ENCODE measurements at regions not wholly inside any gene's neighbourhood (a gene's known extent, or its start where the extent isn't known, plus 50 kb on each side); places are given as distances from the start of the nearest gene placed in this dataset.
"Not testable (repeated sequence)": the region's sequence is repeated elsewhere in the genome, so short reads cannot be mapped to it uniquely, and the experiment has no call there.

GRCh38 chr3:68504201-68504600 lies 428.1 kb downstream of the TAFA4 start:
- H3K4me3 Mint-ChIP-seq = no peak overlapping the region
- H3K27me3 Mint-ChIP-seq (ENCODE audit: low read depth) = no peaks in the 10 kb centered on the region
- peaks cover 10% of the 10 kb centered on the region for H3K9me3 Mint-ChIP-seq
- H3K4me1 Mint-ChIP-seq (ENCODE audit: low read depth) = no peaks in the 10 kb centered on the region
- H3K36me3 Mint-ChIP-seq (ENCODE audit: insufficient read depth) = peaks cover 1% of the 10 kb centered on the region
- DNase-seq (no peak), ATAC-seq (no peak)

GRCh38 chr3:68485845-68486244 lies 446.5 kb downstream of the TAFA4 start:
- not testable (repeated sequence) for H3K9me3 Mint-ChIP-seq; H3K27me3 Mint-ChIP-seq (ENCODE audit: low read depth); H3K4me1 Mint-ChIP-seq (ENCODE audit: low read depth); H3K4me3 Mint-ChIP-seq; ATAC-seq; H3K36me3 Mint-ChIP-seq (ENCODE audit: insufficient read depth); DNase-seq

- Mint-ChIP-seq H3K4me1 (ENCODE audit: low read depth) (no peaks in the 10 kb centered on the region), H3K9me3 (no peaks in the 10 kb centered on the region), H3K27me3 (ENCODE audit: low read depth) (no peaks in the 10 kb centered on the region), H3K4me3 (no peak overlapping the region), H3K36me3 (ENCODE audit: insufficient read depth) (no peaks in the 10 kb centered on the region)
- DNase-seq (no peak), ATAC-seq (no peak)
Measured at GRCh38 chr3:68485051-68485450, 447.3 kb downstream of the TAFA4 start.

GRCh38 chr3:68483601-68484000 lies 448.7 kb downstream of the TAFA4 start:
- no peaks in the 10 kb centered on the region for H3K36me3 Mint-ChIP-seq (ENCODE audit: insufficient read depth)

GRCh38 chr3:68483041-68483440 lies 449.3 kb downstream of the TAFA4 start:
- Mint-ChIP-seq H3K27me3 (ENCODE audit: low read depth) (no peaks in the 10 kb centered on the region), H3K36me3 (ENCODE audit: insufficient read depth) (no peaks in the 10 kb centered on the region), H3K9me3 (no peaks in the 10 kb centered on the region), H3K4me1 (ENCODE audit: low read depth) (no peaks in the 10 kb centered on the region), H3K4me3 (no peak overlapping the region)
- DNase-seq = no peak
- no peak for ATAC-seq

More at GRCh38 chr3:68483601-68484000, 448.7 kb downstream of the TAFA4 start:
- ATAC-seq (no peak), DNase-seq (no peak)
- Mint-ChIP-seq H3K4me1 (ENCODE audit: low read depth) (no peaks in the 10 kb centered on the region), H3K4me3 (no peak overlapping the region), H3K9me3 (no peaks in the 10 kb centered on the region), H3K27me3 (ENCODE audit: low read depth) (no peaks in the 10 kb centered on the region)

- no peak overlapping the region for H3K4me3 Mint-ChIP-seq
- H3K9me3 Mint-ChIP-seq = no peaks in the 10 kb centered on the region
- H3K4me1 Mint-ChIP-seq (ENCODE audit: low read depth) = no peaks in the 10 kb centered on the region
- no peaks in the 10 kb centered on the region for H3K27me3 Mint-ChIP-seq (ENCODE audit: low read depth)
- H3K36me3 Mint-ChIP-seq (ENCODE audit: insufficient read depth) = no peaks in the 10 kb centered on the region
- ATAC-seq = no peak
- no peak for DNase-seq
Measured at GRCh38 chr3:68482565-68482964, 449.8 kb downstream of the TAFA4 start.

GRCh38 chr3:68479779-68480178 lies 452.6 kb downstream of the TAFA4 start:
- no peak for ATAC-seq
- H3K4me3 Mint-ChIP-seq = no peak overlapping the region
- no peak for DNase-seq
- H3K27me3 Mint-ChIP-seq (ENCODE audit: low read depth) = no peaks in the 10 kb centered on the region
- H3K4me1 Mint-ChIP-seq (ENCODE audit: low read depth) = no peaks in the 10 kb centered on the region
- H3K36me3 Mint-ChIP-seq (ENCODE audit: insufficient read depth) = no peaks in the 10 kb centered on the region
- H3K9me3 Mint-ChIP-seq = no peaks in the 10 kb centered on the region

- H3K4me1 Mint-ChIP-seq (ENCODE audit: low read depth) = no peaks in the 10 kb centered on the region
- no peak for ATAC-seq
Measured at GRCh38 chr3:68468695-68469375, 463.5 kb downstream of the TAFA4 start.

GRCh38 chr3:68467465-68467864 lies 464.9 kb downstream of the TAFA4 start:
- ATAC-seq (no peak), DNase-seq (no peak)
- Mint-ChIP-seq H3K27me3 (ENCODE audit: low read depth) (no peaks in the 10 kb centered on the region), H3K9me3 (peaks cover 6% of the 10 kb centered on the region), H3K36me3 (ENCODE audit: insufficient read depth) (no peaks in the 10 kb centered on the region), H3K4me3 (no peak overlapping the region), H3K4me1 (ENCODE audit: low read depth) (no peaks in the 10 kb centered on the region)

More at GRCh38 chr3:68468695-68469375, 463.5 kb downstream of the TAFA4 start:
- H3K4me3 Mint-ChIP-seq = no peak overlapping the region
- no peaks in the 10 kb centered on the region for H3K36me3 Mint-ChIP-seq (ENCODE audit: insufficient read depth)
- H3K27me3 Mint-ChIP-seq (ENCODE audit: low read depth) = no peaks in the 10 kb centered on the region
- H3K9me3 Mint-ChIP-seq = peaks cover 6% of the 10 kb centered on the region
- no peak for DNase-seq

GRCh38 chr3:68458581-68458980 lies 473.8 kb downstream of the TAFA4 start:
- H3K4me3 Mint-ChIP-seq = no peak overlapping the region
- peaks cover 10% of the 10 kb centered on the region for H3K36me3 Mint-ChIP-seq (ENCODE audit: insufficient read depth)
- ATAC-seq (no peak), DNase-seq (no peak)
- H3K9me3 Mint-ChIP-seq = peaks cover 16% of the 10 kb centered on the region
- H3K4me1 Mint-ChIP-seq (ENCODE audit: low read depth) = no peaks in the 10 kb centered on the region
- H3K27me3 Mint-ChIP-seq (ENCODE audit: low read depth) = no peaks in the 10 kb centered on the region

GRCh38 chr3:68448510-68449383 lies 483.6 kb downstream of the TAFA4 start:
- ATAC-seq (no peak), DNase-seq (no peak)
- no peaks in the 10 kb centered on the region for H3K9me3 Mint-ChIP-seq
- H3K4me3 Mint-ChIP-seq = no peak overlapping the region
- H3K4me1 Mint-ChIP-seq (ENCODE audit: low read depth) = no peaks in the 10 kb centered on the region
- H3K36me3 Mint-ChIP-seq (ENCODE audit: insufficient read depth) = no peaks in the 10 kb centered on the region
- H3K27me3 Mint-ChIP-seq (ENCODE audit: low read depth) = no peaks in the 10 kb centered on the region

GRCh38 chr3:68447885-68448284 lies 484.5 kb downstream of the TAFA4 start:
- no peaks in the 10 kb centered on the region for H3K4me1 Mint-ChIP-seq (ENCODE audit: low read depth)
- no peak for ATAC-seq
- H3K36me3 Mint-ChIP-seq (ENCODE audit: insufficient read depth) = no peaks in the 10 kb centered on the region
- no peaks in the 10 kb centered on the region for H3K27me3 Mint-ChIP-seq (ENCODE audit: low read depth)
- no peak overlapping the region for H3K4me3 Mint-ChIP-seq
- no peak for DNase-seq
- no peaks in the 10 kb centered on the region for H3K9me3 Mint-ChIP-seq

GRCh38 chr3:68441054-68441453 lies 491.3 kb downstream of the TAFA4 start:
- Mint-ChIP-seq H3K4me1 (ENCODE audit: low read depth) (no peaks in the 10 kb centered on the region), H3K36me3 (ENCODE audit: insufficient read depth) (no peaks in the 10 kb centered on the region), H3K27me3 (ENCODE audit: low read depth) (no peaks in the 10 kb centered on the region), H3K4me3 (no peak overlapping the region), H3K9me3 (no peaks in the 10 kb centered on the region)
- DNase-seq (no peak), ATAC-seq (no peak)

- Mint-ChIP-seq H3K4me1 (ENCODE audit: low read depth) (no peaks in the 10 kb centered on the region), H3K36me3 (ENCODE audit: insufficient read depth) (peaks cover 3% of the 10 kb centered on the region), H3K4me3 (no peak overlapping the region), H3K9me3 (no peaks in the 10 kb centered on the region), H3K27me3 (ENCODE audit: low read depth) (no peaks in the 10 kb centered on the region)
- ATAC-seq (no peak), DNase-seq (no peak)
Measured at GRCh38 chr3:68436619-68437401, 495.5 kb downstream of the TAFA4 start.

All from activated T-cell treated with anti-CD3 and anti-CD28 coated beads, Interleukin-2, amount 50 U/mL, for 4 hours (primary cell).